Vagina (tissue), 2 donors: ENCODE measurements at regions not wholly inside any gene's neighbourhood (a gene's known extent, or its start where the extent isn't known, plus 50 kb on each side); places are given as distances from the start of the nearest gene placed in this dataset.

ENCODE experiments used
- DNase-seq, 2 donors: peaks; one replicate each; pipeline ENCODE4 v3.0.0-alpha.2; 2017; ENCODE audit errors: extremely low spot score in 2 of 2
- H3K27ac ChIP-seq: fragments of 200-600 bp; sonication (generic); one replicate; pipeline ENCODE4 v1.5.1; 2019
- H3K27me3 ChIP-seq: fragments of 200-600 bp; sonication (generic); one replicate; pipeline ENCODE4 v1.5.1; 2019
- H3K36me3 ChIP-seq, 2 donors: fragments of 200-600 bp; sonication (generic); one replicate each; pipeline ENCODE4 v1.5.1; 2017 to 2019
- H3K4me1 ChIP-seq: fragments of 200-600 bp; sonication (generic); one replicate; pipeline ENCODE4 v1.5.1; 2019
- H3K4me3 ChIP-seq, 2 donors: fragments of 200-600 bp; sonication (generic); 1 replicate in 1 of 2; 2 replicates in 1 of 2; pipeline ENCODE4 v1.5.1; 2016 to 2019
- H3K9me3 ChIP-seq: fragments of 200-600 bp; sonication (generic); one replicate; pipeline ENCODE4 v1.5.1; 2019
- CTCF ChIP-seq, 3 experiments: fragments of 450-650 bp in 2 of 3; fragments of 200-600 bp in 1 of 3; sonication (generic) in 1 of 3; IDR thresholded peaks; one replicate each; pipeline ENCODE4 v1.5.1; 2017 to 2019; ENCODE audit warnings: antibody characterized with exemption in 3 of 3, mild to moderate bottlenecking in 2 of 3, moderate library complexity in 2 of 3
- POLR2A ChIP-seq, 2 donors: fragments of 450-650 bp; IDR thresholded peaks; one replicate each; pipeline ENCODE4 v1.6.1; 2017; ENCODE audit warnings: antibody characterized with exemption in 2 of 2, mild to moderate bottlenecking in 2 of 2, moderate library complexity in 2 of 2
- POLR2AphosphoS5 ChIP-seq, 2 donors: sonication (generic); formaldehyde crosslinking; IDR thresholded peaks; one replicate each; pipeline ENCODE4 v1.9.0; 2017; ENCODE audit warnings: antibody characterized with exemption in 2 of 2, mild to moderate bottlenecking in 2 of 2, low read depth in 1 of 2; ENCODE audit not compliant: insufficient read depth in 1 of 2
- intact Hi-C: fragments of 100-400 bp; cut with DNase I; formaldehyde crosslinking; loops from one replicate; pipeline ENCODE4 v1.15.1; 2023

- no peak for DNase-seq
- intact Hi-C loops = no loop called here
- Histone ChIP-seq H3K27me3 (no peaks in the 10 kb centered on the region), H3K9me3 (no peaks in the 10 kb centered on the region), H3K27ac (no peak overlapping the region), H3K4me3 (no peak overlapping the region), H3K36me3 (no peaks in the 10 kb centered on the region), H3K4me1 (peaks cover 8% of the 10 kb centered on the region)
- TF ChIP-seq POLR2A (IDR thresholded peaks at IDR 0.05) (no peak), POLR2AphosphoS5 (IDR thresholded peaks at IDR 0.05; ENCODE audit: insufficient read depth in 1 of 2, low read depth in 1 of 2) (no peak), CTCF (IDR thresholded peaks at IDR 0.05) (no peak)
Measured at GRCh38 chr10:29886299-29886698, 173.1 kb downstream of the JCAD start.

- intact Hi-C loops = no loop called here
- DNase-seq = peak in 1 of 2 donors; percentile 60
- TF ChIP-seq POLR2AphosphoS5 (IDR thresholded peaks at IDR 0.05; ENCODE audit: insufficient read depth in 1 of 2, low read depth in 1 of 2) (no peak), POLR2A (IDR thresholded peaks at IDR 0.05) (no peak), CTCF (IDR thresholded peaks at IDR 0.05) (no peak)
- H3K36me3 ChIP-seq = no peaks in the 10 kb centered on the region
- H3K27me3 ChIP-seq = no peaks in the 10 kb centered on the region
- no peak overlapping the region for H3K4me3 ChIP-seq
- H3K4me1 ChIP-seq = peaks cover 20% of the 10 kb centered on the region
- no peaks in the 10 kb centered on the region for H3K9me3 ChIP-seq
- no peak overlapping the region for H3K27ac ChIP-seq
Measured at GRCh38 chr10:29883231-29883630, 176.2 kb downstream of the JCAD start.

- intact Hi-C loops = no loop called here
- H3K27me3 ChIP-seq = no peaks in the 10 kb centered on the region
- peak overlapping the region; percentile 14 for H3K27ac ChIP-seq
- H3K4me3 ChIP-seq = no peak overlapping the region
- H3K9me3 ChIP-seq = no peaks in the 10 kb centered on the region
- H3K36me3 ChIP-seq = no peaks in the 10 kb centered on the region
- peaks cover 20% of the 10 kb centered on the region for H3K4me1 ChIP-seq
- DNase-seq = no peak
- TF ChIP-seq CTCF (IDR thresholded peaks at IDR 0.05) (no peak), POLR2AphosphoS5 (IDR thresholded peaks at IDR 0.05; ENCODE audit: insufficient read depth in 1 of 2, low read depth in 1 of 2) (no peak), POLR2A (IDR thresholded peaks at IDR 0.05) (no peak)
Measured at GRCh38 chr10:29882766-29883165, 176.6 kb downstream of the JCAD start.

GRCh38 chr10:29881811-29882210, 177.6 kb downstream of the JCAD start:
- no peaks in the 10 kb centered on the region for H3K36me3 ChIP-seq
- H3K27me3 ChIP-seq = no peaks in the 10 kb centered on the region
- TF ChIP-seq POLR2A (IDR thresholded peaks at IDR 0.05) = no peak
- no peak for TF ChIP-seq CTCF (IDR thresholded peaks at IDR 0.05)
- TF ChIP-seq POLR2AphosphoS5 (IDR thresholded peaks at IDR 0.05; ENCODE audit: insufficient read depth in 1 of 2, low read depth in 1 of 2) = no peak
- H3K4me3 ChIP-seq = no peak overlapping the region
- H3K4me1 ChIP-seq = peaks cover 20% of the 10 kb centered on the region
- peak overlapping the region; percentile 14 for H3K27ac ChIP-seq
- DNase-seq = peak in 1 of 2 donors; percentile 80
- H3K9me3 ChIP-seq = no peaks in the 10 kb centered on the region
- intact Hi-C loops = no loop called here

GRCh38 chr10:29881336-29881771, 178.0 kb downstream of the JCAD start:
- intact Hi-C loops = no loop called here
- H3K9me3 ChIP-seq = no peaks in the 10 kb centered on the region
- TF ChIP-seq CTCF (IDR thresholded peaks at IDR 0.05) = no peak
- TF ChIP-seq POLR2A (IDR thresholded peaks at IDR 0.05) = no peak
- peak; percentile 39 to 74 for TF ChIP-seq POLR2AphosphoS5 (IDR thresholded peaks at IDR 0.05; ENCODE audit: insufficient read depth in 1 of 2, low read depth in 1 of 2)
- no peaks in the 10 kb centered on the region for H3K36me3 ChIP-seq
- peak in 1 of 2 donors; percentile 89 for DNase-seq
- H3K4me3 ChIP-seq = no peak overlapping the region
- H3K27ac ChIP-seq = no peak overlapping the region
- H3K27me3 ChIP-seq = no peaks in the 10 kb centered on the region
- H3K4me1 ChIP-seq = peaks cover 20% of the 10 kb centered on the region
